NCI-H146 treated with DMSO at 0.1 percent for 48 hours (cell line): ENCODE measurements at regions not wholly inside any gene's neighbourhood (a gene's known extent, or its start where the extent isn't known, plus 50 kb on each side); places are given as distances from the start of the nearest gene placed in this dataset.
A peak's percentile ranks its signal among the peaks of the same experiment; 100 is the strongest.

ENCODE experiments used
- DNase-seq: peaks from one replicate; lab custom pipeline; 2025; ENCODE audit not compliant: unreplicated experiment; lab: John Stamatoyannopoulos, UW

GRCh38 chr7:131624536-131624935 is 68.1 kb upstream of the PODXL start:
- no peak for DNase-seq

- no peak for DNase-seq
Observed at GRCh38 chr7:131623154-131623553, 66.7 kb upstream of the PODXL start.

- DNase-seq, result no peak
Observed at GRCh38 chr7:131621652-131622051, 65.2 kb upstream of the PODXL start.

GRCh38 chr7:131620673-131621609 is 64.5 kb upstream of the PODXL start:
- peak; percentile 46 for DNase-seq

- no peak for DNase-seq
Observed at GRCh38 chr7:131619336-131620305, 63.2 kb upstream of the PODXL start.

- DNase-seq, result no peak
Observed at GRCh38 chr7:131618391-131618790, 62.0 kb upstream of the PODXL start.

GRCh38 chr7:131616487-131617200 is 60.2 kb upstream of the PODXL start:
- no peak for DNase-seq

- DNase-seq, result no peak
Observed at GRCh38 chr7:131613909-131614308, 57.5 kb upstream of the PODXL start.

GRCh38 chr7:131610007-131610406 is 53.6 kb upstream of the PODXL start:
- no peak for DNase-seq

GRCh38 chr7:131608116-131608500 is 51.7 kb upstream of the PODXL start:
- no peak for DNase-seq

- DNase-seq, result no peak
Observed at GRCh38 chr7:131607291-131608115, 51.1 kb upstream of the PODXL start.

GRCh38 chr7:131606346-131607290 is 50.2 kb upstream of the PODXL start:
- DNase-seq, result peak; percentile 30
